Stimulated activated CD8-positive, alpha-beta memory T cell treated with anti-CD3 and anti-CD28 coated beads, Interleukin-12 subunit alpha, Interleukin-12 subunit beta, amount 100 ng/mL, for 24 hours (primary cell): ENCODE measurements at regions not wholly inside any gene's neighbourhood (a gene's known extent, or its start where the extent isn't known, plus 50 kb on each side); places are given as distances from the start of the nearest gene placed in this dataset.
"Not testable (repeated sequence)": the region's sequence is repeated elsewhere in the genome, so short reads cannot be mapped to it uniquely, and the experiment has no call there.

Experiments
- DNase-seq: peaks from one replicate; pipeline ENCODE4 v3.0.0-alpha.2; 2020; ENCODE audit errors: extremely low read depth

DNA sequence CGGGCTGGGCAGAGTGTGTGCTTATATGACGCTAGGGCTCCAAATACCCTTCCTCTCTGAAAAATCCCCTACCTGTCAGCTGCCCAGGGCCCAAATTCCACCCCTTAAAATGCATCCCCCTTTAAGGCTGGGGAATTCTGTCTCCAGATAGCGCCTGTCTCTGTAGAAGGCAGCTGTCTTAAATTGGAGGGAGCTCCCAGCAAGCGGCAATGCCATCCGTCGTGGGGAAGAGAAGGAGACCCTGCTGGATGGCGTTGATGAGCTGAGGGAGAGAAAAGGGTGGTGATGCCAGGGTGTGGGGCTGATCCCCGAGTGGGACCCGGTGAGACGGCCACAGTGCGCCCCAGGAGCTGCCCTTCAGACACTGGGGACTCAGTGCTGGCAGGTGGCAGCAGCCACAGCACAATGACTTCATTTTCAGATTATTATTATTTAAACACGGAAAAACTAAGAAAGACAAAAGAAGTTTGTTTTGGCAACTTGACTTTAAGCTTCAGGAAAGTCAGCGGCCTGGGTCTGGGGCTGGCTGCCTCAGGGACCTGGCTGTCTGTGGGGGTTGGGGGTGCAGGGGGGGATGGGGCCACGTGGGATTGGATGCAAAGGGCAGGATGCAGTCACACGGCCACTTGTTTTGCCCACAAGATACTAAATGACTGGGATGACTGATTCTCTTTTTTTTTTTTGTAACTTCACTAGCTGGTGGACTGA lies 152.8 kb downstream of the TFCP2L1 start:
- DNase-seq = no peak

DNA sequence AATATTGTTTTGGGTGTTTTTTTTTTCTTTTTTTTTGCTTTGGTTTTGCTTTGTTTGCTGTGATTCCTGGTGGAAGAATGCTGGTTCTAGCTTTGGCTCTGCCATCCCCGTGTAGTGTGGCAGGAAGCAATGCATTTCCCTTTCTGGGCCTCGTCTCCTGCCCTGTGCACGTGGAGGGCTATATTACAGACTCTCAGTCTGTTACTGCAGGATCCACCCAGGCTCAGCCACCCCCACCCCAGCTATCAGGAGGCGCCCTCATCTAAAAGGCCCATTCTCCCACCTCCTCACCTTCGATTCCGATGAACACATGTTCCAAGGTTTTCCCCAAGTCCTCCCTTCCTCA lies 152.3 kb downstream of the TFCP2L1 start:
- DNase-seq = no peak

DNA sequence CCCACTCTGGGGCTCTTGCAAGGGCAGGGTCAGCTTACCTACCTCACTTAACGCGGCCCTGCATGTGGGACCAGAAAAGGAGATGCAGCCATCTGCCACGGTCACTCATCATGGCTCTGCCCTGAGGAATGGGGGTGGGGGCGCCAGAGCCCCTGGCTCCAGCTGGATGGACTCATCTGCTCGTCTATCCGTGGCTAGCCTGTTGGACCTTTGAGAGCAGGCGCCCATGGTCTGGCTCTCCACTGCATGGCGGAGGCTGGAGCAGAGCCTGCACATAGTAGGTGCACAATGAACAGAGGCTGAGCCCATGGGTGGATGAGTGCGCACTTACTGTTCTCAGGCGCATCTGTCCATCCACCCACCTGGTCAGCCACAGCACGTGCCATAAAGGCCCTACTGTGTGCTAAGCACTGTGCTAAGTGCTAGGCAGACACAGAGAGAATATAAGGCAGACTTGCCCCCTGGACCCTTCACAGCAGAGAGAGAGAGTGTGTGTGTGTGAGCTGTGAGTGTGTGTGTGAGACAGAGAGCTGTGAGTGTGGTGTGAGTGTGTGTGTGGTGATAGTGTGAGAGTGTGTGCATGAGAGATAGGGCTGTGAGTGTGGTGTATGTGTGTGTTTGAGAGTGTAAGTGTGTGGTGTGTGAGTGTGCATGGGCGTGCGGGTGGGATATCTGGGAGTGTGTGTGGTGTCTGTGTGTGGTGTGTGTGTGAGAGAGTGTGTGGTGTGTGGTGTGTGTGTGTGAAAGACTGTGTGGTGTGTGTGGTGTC lies 151.3 kb downstream of the TFCP2L1 start:
- no peak for DNase-seq

DNA sequence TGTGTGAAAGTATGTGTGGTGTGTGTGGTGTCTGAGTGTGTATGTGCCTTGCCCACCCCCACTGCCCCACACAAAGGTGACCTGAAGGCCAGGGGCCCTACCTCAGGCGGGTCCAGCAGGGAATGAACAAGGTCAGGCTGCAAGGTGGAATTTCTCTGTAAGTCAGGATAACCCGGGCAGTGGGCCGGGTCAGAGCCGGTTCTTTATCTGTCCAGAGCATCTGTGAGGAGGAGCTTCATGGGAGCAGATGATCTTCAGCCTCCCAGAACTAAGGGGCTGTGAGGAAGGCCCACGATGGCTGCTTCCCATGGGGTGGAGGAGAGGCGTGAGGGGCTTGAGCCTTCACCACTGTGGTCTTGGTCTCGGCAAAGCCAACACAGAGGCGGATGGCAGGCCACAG lies 150.3 kb downstream of the TFCP2L1 start:
- DNase-seq = no peak

DNA sequence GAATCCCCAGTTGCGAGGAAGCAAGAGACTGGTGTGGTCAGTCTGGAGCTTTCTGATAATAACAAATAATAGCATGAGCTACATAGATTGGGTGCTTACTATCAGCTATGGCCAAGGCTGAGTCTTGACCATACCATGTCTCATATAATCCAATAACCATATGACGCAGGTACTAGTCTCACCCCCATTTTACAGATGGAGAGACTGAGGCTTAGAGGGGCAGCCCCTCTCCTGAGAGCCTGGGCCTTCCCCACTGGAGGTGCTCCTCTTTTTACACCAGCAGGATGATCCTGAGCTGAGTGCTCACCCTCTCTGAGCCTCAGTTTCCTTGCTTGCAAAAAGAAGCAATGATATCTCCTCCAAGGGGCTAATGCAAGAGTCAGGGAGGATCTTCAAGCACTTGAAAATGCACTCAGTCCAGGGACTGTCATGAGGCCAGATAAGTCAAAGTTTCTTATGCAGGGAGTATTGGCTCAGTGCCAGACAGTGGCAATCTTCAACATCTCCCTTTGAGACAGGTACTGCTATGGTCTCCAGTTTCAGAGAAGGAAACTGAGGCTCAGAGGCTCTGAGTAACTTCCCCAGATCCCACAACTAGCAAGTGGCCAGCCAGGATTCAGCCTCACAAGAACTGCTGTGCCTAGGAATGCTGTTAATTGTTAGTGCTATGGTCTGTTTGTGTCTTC lies 149.7 kb downstream of the TFCP2L1 start:
- DNase-seq = no peak

DNA sequence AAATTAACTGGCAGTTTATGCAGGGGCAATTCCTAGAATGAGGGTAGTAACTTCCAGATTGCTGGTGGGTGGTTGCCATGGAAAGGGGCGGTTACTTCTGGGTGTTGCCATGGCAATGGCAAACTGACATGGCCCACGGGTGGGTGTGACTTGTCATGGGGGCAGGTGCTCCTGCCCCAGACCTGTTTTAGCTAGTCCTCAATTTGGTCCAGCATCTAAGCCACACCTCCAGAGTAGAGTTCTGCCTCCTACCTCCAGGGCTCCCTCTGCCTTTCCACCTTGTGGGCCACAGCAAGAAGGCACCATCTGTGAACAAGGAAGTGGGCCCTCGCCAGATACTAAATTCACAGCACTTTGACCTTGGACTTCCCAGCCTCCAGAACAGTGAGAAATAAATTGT lies 148.7 kb downstream of the TFCP2L1 start:
- DNase-seq = no peak

DNA sequence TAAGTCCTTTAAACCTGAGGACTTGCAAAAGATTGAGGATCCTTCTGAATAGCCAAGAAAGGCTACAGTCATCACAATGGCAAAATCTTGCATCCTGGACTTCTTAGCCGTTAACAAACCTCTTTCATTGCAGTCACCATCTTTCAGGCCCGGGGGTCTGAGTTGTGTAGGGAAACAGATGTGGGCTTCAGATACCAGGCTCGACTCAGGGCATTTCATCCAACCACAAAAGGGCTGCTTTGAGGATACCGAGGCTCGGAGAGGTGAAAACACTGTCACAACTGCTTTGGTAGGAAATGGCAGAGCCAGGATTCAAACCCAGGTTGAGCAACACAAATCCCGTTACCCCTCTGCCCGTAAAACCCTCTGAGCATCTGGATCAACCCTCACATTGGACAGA lies 147.4 kb downstream of the TFCP2L1 start:
- no peak for DNase-seq

DNA sequence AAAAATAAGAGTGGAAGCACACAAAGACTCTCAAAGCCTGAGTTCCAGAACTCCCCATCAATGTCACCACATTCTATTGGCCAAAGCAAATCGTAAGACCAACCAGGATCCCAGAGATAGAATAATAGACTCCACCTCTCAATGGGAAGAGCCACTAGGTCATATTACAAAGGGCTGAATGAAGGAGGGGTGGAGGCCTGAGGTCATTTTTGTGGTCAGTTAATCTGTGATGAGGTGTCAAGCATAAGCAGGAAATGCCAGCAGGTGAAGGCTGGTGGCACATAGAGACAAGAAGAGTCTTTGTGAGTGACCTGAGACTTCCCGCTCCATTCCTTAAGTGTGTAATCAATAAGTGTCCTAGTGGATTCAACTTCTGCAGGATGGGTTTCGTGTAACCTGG lies 144.3 kb downstream of the TFCP2L1 start:
- DNase-seq = no peak

DNA sequence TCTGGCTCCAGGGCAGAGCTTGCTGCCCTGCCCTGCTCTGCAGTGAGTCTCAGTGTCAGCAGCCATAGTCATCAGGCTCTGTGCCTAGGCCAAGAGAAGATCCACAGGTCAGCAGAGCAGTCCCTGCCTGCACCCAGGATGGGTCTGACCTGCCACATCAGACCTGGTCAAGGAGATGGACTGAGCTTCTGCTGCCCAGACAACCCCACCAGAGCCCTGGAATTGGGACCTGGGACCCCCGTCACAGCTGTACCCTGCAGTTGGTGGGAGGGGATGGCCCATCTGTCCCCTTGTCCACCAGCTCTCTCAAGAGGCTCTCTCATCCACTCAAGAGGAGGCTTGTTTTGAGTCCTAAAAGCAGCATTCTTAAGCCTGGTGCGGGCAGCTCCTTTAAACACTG lies 142.6 kb downstream of the TFCP2L1 start:
- no peak for DNase-seq

DNA sequence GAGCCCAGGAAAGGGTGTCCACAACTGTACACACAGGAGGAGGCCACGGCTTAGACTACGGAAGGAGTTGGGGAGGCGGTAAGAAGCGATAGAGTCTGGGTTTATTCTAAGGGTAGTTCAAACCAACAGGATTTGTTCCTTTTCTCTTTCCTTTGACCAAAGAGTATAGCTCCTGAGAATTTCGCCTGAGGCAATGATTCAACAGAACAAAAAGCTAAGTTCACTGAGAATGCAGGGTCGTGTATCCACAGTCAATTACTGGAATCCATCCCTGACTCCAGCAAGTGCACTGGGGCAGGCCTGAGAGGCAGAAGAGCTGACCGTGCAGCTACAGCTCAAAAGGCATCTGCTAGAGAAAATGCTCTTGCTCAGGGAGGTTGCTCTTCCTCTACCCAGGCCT lies 140.9 kb downstream of the TFCP2L1 start:
- no peak for DNase-seq

DNA sequence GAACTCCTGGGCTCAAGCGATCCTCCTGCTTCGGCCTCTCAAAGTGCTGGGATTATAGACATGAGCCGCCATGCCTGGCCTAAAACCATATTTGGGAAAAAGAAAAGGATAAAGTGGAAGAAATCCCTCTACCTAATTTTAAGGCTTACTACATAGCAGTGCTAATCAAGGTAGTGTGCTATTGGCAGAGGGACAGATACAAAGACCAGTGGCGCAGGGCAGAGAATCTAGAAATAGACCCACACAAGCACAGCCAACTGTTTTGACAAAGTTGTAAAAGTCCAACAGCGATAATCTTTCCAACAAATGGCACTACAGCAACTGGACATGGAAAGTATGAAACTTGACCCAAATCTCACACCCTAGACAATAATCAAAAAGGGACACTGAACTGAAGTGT lies 138.4 kb downstream of the TFCP2L1 start:
- DNase-seq = no peak

DNA sequence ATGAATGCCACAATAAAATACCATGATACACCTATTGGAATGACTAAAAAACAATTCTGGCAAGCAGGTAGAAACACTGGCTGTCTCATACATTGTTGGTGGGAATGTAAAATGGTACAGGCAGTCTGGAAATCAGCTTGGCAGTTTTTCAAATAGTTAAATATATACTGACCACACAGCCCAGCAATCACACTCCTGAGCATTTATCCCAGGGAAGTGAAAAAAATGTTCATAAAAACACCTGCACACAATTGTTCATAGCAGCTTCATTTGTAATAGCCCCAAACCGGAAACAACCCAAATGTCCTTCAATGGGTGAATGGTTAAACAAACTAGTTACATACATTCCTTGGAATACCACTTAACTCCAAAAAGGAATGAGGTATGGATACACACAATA lies 137.2 kb downstream of the TFCP2L1 start:
- no peak for DNase-seq

DNA sequence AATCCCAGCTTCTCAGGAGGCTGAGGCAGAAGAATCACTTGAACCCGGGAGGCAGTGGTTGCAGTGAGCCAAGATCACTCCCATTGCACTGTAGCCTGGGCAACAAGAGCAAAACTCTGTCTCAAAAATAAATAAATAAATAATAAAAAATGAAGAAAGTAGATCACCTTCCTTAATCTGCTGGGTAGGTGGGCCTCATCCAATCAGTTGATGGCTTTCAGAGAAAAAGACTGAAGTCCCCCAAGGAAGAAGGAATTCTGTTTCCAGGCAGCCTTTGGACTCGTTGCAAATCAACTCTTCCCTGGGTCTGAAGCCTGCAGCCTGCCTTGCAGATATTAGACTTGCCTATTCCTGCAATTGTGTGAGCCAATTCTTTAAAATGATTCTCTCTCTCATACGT lies 136.5 kb downstream of the TFCP2L1 start:
- no peak for DNase-seq

DNA sequence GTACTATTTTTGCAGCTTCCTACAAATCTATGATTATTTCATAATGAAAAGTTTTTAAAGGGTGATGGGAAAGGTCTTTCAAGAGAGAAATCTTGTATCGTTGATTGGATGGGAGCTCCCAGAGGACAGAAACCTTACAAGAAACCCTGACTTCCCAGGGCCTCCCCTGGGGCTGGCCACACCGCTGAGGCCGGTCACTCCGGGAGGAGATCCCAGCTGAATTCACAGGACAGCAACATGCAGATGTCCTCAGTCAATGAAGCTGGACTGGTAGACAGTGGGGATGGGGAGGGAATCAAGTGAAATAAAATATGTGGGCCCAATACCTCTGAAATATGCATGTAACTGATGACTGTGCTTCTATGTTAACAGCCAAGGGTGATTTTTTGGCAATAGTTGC lies 135.6 kb downstream of the TFCP2L1 start:
- DNase-seq = no peak

DNA sequence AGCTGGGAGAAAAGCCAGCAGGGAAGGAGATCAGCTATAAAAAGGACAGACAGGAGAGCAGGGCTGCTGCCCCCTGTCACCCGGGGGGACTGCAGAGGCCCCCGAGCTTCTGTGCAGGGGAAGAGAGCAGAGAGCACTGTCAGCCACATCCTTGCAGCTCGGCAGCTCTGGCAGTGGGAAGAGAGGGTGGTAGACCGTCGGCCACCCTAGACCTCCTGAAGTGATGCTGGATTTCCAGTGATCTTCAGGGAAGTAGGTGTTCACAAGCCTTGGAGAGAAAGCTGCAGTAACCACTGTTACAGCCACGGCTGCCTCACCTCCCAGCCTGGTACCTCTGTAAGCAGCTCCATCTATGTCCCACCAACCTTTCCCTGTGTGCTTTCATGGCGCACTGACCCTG lies 134.9 kb downstream of the TFCP2L1 start:
- no peak for DNase-seq

DNA sequence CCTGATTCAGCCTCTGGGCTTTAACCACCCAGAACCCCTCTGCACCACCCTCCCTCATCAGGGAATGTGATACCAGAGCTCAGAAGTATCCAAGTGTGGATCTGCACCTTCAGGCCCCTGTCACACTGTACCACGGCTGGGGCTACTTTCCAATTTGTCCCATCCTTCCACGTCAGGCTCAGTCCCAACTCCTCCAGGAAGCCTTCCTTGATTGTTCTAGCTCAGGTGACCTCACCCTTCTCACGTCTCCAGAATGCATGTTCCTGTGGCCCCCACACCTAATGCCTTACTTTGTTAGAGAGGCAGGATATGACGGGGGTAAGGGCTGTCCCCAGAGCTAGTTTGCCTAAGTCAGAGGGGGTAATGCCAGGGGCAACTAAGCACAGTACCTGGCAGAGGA lies 134.3 kb downstream of the TFCP2L1 start:
- no peak for DNase-seq

DNA sequence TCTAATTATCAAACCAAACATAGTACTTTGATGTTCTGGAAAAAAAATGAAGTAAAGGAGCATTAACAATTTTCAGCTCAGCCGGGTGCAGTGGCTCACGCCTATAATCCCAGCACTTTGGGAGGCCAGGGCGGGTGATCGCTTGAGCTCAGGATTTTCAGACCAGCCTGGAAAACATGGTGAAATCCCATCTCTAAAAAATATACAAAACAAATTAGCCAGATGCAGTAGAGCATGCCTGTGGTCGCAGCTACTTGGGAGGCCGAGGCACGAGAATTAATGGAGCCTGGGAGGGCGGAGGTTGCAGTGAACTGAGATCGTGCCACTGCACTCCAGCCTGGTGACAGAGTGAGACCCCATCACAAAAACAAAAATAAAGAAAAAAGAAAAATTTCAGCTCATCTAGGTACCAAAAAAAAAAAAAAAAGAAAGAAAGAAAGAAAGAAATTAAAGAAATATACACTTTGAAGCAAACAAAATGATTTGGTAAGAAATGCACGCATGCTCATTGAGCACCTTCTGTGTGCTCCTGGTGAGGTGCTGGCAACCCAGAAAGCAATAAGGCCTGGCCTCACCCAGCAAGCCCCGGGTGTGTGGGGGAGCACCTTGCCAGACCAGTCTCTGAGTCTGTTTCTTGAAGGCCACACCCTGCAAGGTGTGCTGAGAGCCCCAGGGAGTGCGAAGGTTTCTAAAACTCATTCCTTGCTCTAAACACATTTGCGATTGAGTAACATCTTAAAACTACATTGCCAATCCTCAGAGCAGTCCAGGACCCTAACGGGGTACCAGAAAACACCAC lies 133.5 kb downstream of the TFCP2L1 start:
- no peak for DNase-seq

DNA sequence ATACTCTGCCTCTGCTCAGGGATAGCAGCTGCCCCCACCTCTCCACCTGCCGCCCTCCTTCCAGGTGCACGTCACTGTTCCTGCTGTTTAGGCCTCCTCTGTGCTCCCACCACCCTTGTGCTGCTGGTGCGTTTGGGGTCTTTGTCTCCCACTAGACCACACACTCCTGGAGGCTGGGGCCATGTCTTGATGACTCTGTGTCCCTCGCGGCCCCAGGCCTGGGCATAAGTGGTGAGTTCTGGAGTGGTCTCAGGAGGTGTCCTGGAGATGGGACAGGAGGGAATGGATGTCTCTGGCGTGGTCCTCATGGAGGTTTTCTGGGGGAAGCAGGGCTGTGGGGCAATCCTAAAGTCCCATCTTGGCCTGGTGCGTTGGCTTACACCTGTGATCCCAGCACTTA lies 132.1 kb downstream of the TFCP2L1 start:
- DNase-seq = no peak

DNA sequence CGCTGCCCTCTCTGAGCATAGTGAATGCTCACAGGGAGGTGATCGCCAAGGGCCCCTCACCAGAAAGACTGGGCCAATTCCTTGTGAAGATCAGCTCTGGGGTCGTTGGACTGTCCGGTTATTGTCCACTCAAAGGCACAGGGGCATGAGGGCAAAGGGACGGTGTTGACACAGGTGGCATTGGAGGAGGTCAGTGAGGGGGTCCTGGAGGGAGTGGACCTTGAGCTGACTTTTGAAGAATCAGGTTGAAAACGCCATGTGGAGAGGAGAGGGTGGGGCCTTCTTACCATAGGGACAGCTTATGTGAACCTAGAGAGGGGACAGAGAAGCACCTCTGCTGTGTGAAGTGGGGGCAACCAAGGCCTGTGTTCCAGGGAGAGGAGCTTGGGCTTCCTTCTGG lies 131.5 kb downstream of the TFCP2L1 start:
- no peak for DNase-seq

DNA sequence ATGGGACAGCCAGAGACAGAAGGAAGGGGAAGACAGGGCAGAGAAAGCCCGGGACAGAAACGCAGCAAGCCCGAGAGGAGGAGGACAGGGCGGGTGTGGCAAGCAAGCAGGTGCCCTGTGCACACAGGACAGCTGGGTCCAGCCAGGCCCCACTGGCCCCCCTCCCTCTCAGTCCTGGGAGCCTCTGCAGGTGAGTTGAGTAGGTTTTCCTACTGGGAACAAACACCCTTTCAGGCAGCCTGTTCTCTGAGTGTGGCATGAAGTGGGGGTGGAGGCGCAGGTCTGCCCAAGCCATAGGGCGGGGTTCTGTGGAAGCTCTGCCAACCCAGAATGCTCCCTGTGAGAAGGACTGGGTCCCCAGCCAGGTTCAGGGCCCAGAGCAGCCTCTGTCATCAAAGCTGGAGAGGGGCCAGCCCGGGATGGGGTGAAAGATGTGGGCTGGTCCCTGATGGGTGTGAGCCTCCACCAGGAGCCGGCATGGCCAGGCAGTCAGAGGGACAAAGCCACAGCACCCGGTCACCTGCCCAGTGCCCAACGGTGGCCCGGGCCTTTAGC lies 129.4 kb downstream of the TFCP2L1 start:
- DNase-seq = no peak

DNA sequence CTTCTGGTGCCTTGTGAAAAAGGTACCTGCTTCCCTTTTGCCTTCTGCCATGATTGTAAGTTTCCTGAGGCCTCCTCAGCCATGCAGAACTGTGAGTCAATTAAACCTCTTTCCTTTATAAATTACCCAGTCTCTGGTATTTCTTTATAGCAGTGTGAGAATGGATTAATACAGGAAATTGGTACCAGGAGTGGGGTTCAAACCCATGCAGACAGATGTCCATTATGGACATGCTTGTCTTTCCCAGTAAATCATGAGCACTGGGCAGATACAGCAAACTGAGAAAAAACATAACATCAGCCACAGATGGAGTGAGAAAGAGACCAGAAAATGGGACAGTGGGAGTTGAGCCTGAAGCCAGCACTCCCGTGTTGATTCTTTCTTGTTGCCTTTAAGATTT lies 127.5 kb downstream of the TFCP2L1 start:
- not testable (repeated sequence) for DNase-seq
